B cell (primary cell): ENCODE measurements at regions not wholly inside any gene's neighbourhood (a gene's known extent, or its start where the extent isn't known, plus 50 kb on each side); places are given as distances from the start of the nearest gene placed in this dataset.

Experiments
- ATAC-seq: fragments of 200-7000 bp; cut with Tn5 transposase; one replicate; pipeline ENCODE4 v1.10.0; 2021; ENCODE audit warnings: low read depth, mild to moderate bottlenecking, moderate number of reproducible peaks, moderate library complexity
- CTCF ChIA-PET: fragments of 350-600 bp; sonication (Branson Sonifier 250); formaldehyde crosslinking; loops from one replicate; lab custom pipeline; 2021; ENCODE audit warnings: antibody characterized with exemption, inconsistent platforms; lab: Charles Lee
- POLR2A ChIA-PET: fragments of 350-600 bp; sonication (Branson Sonifier 250); formaldehyde crosslinking; loops from one replicate; lab custom pipeline; 2021; ENCODE audit warnings: antibody characterized with exemption; lab: Charles Lee
- DNase-seq: peaks from one replicate; pipeline ENCODE4 v3.0.0; 2013
- H2AFZ ChIP-seq: 2 replicates; pipeline ENCODE4 v1.6.1; 2012; ENCODE audit warnings: mild to moderate bottlenecking, low read depth, low read length; ENCODE audit not compliant: insufficient read depth, poor library complexity, severe bottlenecking
- H3K27ac ChIP-seq, 2 donors: 1 replicate in 1 of 2; 2 replicates in 1 of 2; pipeline ENCODE4 v1.5.1; 2012 to 2013; ENCODE audit warnings: low read length in 2 of 2, mild to moderate bottlenecking in 2 of 2, moderate library complexity in 1 of 2
- H3K27me3 ChIP-seq, 4 experiments: fragments of 200-600 bp in 1 of 4; sonication (generic) in 1 of 4; replicated peaks in 1 of 4; 1 replicate in 2 of 4; 2 replicates in 2 of 4; pipeline versions ENCODE4 v1.6.1 to v1.7.0; 2013 to 2016; ENCODE audit warnings: low read length in 3 of 4, mild to moderate bottlenecking in 2 of 4, mixed read lengths in 1 of 4, moderate library complexity in 1 of 4; ENCODE audit not compliant: insufficient read depth in 4 of 4, control insufficient read depth in 3 of 4; ENCODE audit errors: control extremely low read depth in 1 of 4
- H3K36me3 ChIP-seq, 2 experiments: replicated peaks in 1 of 2; 1 replicate in 1 of 2; 2 replicates in 1 of 2; pipeline versions ENCODE4 v1.6.1 to v1.7.1; 2013; ENCODE audit warnings: low read length in 1 of 2; ENCODE audit not compliant: insufficient read depth in 2 of 2, control insufficient read depth in 1 of 2; ENCODE audit errors: control extremely low read depth in 1 of 2, extremely low read depth in 1 of 2
- H3K4me1 ChIP-seq, 2 donors: fragments of 200-600 bp in 1 of 2; sonication (generic) in 1 of 2; 1 replicate in 1 of 2; 2 replicates in 1 of 2; pipeline versions ENCODE4 v1.5.1 to v1.6.1; 2013 to 2017; ENCODE audit warnings: low read length in 2 of 2; ENCODE audit not compliant: control insufficient read depth in 2 of 2, insufficient read depth in 2 of 2
- H3K4me2 ChIP-seq: replicated peaks from 2 replicates; pipeline ENCODE3; 2012; ENCODE audit warnings: mild to moderate bottlenecking, low read depth, low read length; ENCODE audit not compliant: poor library complexity, severe bottlenecking
- H3K4me3 ChIP-seq, 5 experiments: fragments of 200-600 bp in 1 of 5; sonication (generic) in 1 of 5; 1 replicate in 3 of 5; 2 replicates in 2 of 5; pipeline versions ENCODE4 v1.5.1 to v1.7.0; 2011 to 2016; ENCODE audit warnings: low read length in 4 of 5, mild to moderate bottlenecking in 4 of 5, low read depth in 2 of 5, control low read depth in 1 of 5, moderate library complexity in 1 of 5; ENCODE audit not compliant: insufficient read depth in 1 of 5; ENCODE audit errors: control extremely low read depth in 1 of 5, extremely low read depth in 1 of 5
- H3K79me2 ChIP-seq: fragments of 200-600 bp; sonication (generic); one replicate; pipeline ENCODE4 v1.6.0; 2016; ENCODE audit warnings: low read length; ENCODE audit not compliant: control insufficient read depth, insufficient read depth
- H3K9ac ChIP-seq: fragments of 200-600 bp; sonication (generic); 2 replicates; pipeline ENCODE4 v1.6.1; 2017; ENCODE audit warnings: mild to moderate bottlenecking, low read length, moderate library complexity
- H3K9me3 ChIP-seq, 3 donors: one replicate each; pipeline versions ENCODE4 v1.6.1 to v1.7.1; 2013; ENCODE audit warnings: low read length in 2 of 3; ENCODE audit not compliant: control insufficient read depth in 2 of 3, insufficient read depth in 1 of 3; ENCODE audit errors: control extremely low read depth in 1 of 3
- H4K20me1 ChIP-seq: 2 replicates; pipeline ENCODE4 v1.6.0; 2012; ENCODE audit warnings: mild to moderate bottlenecking, low read length; ENCODE audit not compliant: insufficient read depth, control insufficient read depth, poor library complexity, severe bottlenecking
- H3K27ac Mint-ChIP-seq: one replicate; pipeline ENCODE4 v1.8.0; 2021; ENCODE audit warnings: mixed read lengths
- H3K27me3 Mint-ChIP-seq: one replicate; pipeline ENCODE4 v1.8.0; 2021; ENCODE audit warnings: mixed read lengths
- H3K4me1 Mint-ChIP-seq: one replicate; pipeline ENCODE4 v1.8.0; 2021; ENCODE audit warnings: mixed read lengths
- H3K4me3 Mint-ChIP-seq: one replicate; pipeline ENCODE4 v1.8.0; 2021; ENCODE audit warnings: mixed read lengths
- H3K9me3 Mint-ChIP-seq: one replicate; pipeline ENCODE4 v1.8.0; 2022; ENCODE audit warnings: mixed read lengths; ENCODE audit not compliant: insufficient read depth
- CTCF ChIP-seq: fragments of 200-600 bp; IDR thresholded peaks from one replicate; pipeline ENCODE4 v1.8.0; 2022; ENCODE audit warnings: antibody characterized with exemption, mild to moderate bottlenecking
- EZH2 ChIP-seq: IDR thresholded peaks from 2 replicates; pipeline ENCODE4 v1.6.1; 2012; ENCODE audit warnings: borderline replicate concordance, low read depth, mild to moderate bottlenecking, moderate library complexity, low read length; ENCODE audit not compliant: insufficient read depth, poor library complexity, severe bottlenecking
- WGBS: methylation state at CpG from one replicate; pipeline ENCODE4 v1.1.5; 2013; ENCODE audit warnings: missing lambda C conversion rate; ENCODE audit not compliant: insufficient coverage; 5-methylcytosine and 5-hydroxymethylcytosine counted together
- intact Hi-C: fragments of 100-400 bp; cut with micrococcal nuclease; formaldehyde crosslinking; loops from one replicate; pipeline ENCODE4 v1.10.0; 2022

GRCh38 chr15:94691169-94691568, 459.8 kb downstream of the MCTP2 start:
- Mint-ChIP-seq H3K4me1 (no peaks in the 10 kb centered on the region), H3K4me3 (no peak overlapping the region), H3K9me3 (no peaks in the 10 kb centered on the region), H3K27me3 (no peaks in the 10 kb centered on the region), H3K27ac (no peak overlapping the region)
- no peak for ATAC-seq
- CTCF ChIA-PET = no interaction called here
- POLR2A ChIA-PET = no interaction called here
- Histone ChIP-seq H3K9ac (no peak overlapping the region), H3K9me3 (no peaks in the 10 kb centered on the region), H3K27me3 (no peaks in the 10 kb centered on the region), H4K20me1 (no peaks in the 10 kb centered on the region), H3K4me1 (no peaks in the 10 kb centered on the region), H3K4me3 (no peak overlapping the region), H2AFZ (no peak overlapping the region), H3K79me2 (no peaks in the 10 kb centered on the region), H3K36me3 (no peaks in the 10 kb centered on the region), H3K27ac (no peak overlapping the region), H3K4me2 (no peak overlapping the region)
- intact Hi-C loops = no loop called here
- no peak for DNase-seq
- WGBS = 100% methylated on average over 1 of the region's 2 CpGs
- TF ChIP-seq EZH2 = no peak
- TF ChIP-seq CTCF = no peak

- H2AFZ ChIP-seq = no peak overlapping the region
- peaks cover 2% of the 10 kb centered on the region for H3K9me3 Mint-ChIP-seq
- CTCF ChIA-PET = no interaction called here
- no peaks in the 10 kb centered on the region for H3K36me3 ChIP-seq
- no peak overlapping the region for H3K9ac ChIP-seq
- H4K20me1 ChIP-seq = no peaks in the 10 kb centered on the region
- H3K79me2 ChIP-seq = no peaks in the 10 kb centered on the region
- no peaks in the 10 kb centered on the region for H3K9me3 ChIP-seq
- H3K4me2 ChIP-seq = no peak overlapping the region
- ATAC-seq (no peak), DNase-seq (no peak)
- no peaks in the 10 kb centered on the region for H3K4me1 ChIP-seq
- whole genome bisulfite sequencing = 100% methylated on average over 1 of the region's 3 CpGs
- intact Hi-C loops = no loop called here
- no peaks in the 10 kb centered on the region for H3K4me1 Mint-ChIP-seq
- POLR2A ChIA-PET = no interaction called here
- H3K27ac Mint-ChIP-seq = no peak overlapping the region
- H3K27ac ChIP-seq = no peak overlapping the region
- TF ChIP-seq EZH2 (no peak), CTCF (no peak)
- no peak overlapping the region for H3K4me3 Mint-ChIP-seq
- H3K27me3 ChIP-seq = no peaks in the 10 kb centered on the region
- H3K4me3 ChIP-seq = no peak overlapping the region
- no peaks in the 10 kb centered on the region for H3K27me3 Mint-ChIP-seq
Measured at GRCh38 chr15:94692710-94693109, 461.3 kb downstream of the MCTP2 start.
